ENCODE measurements at regions not wholly inside any gene's neighbourhood (a gene's known extent, or its start where the extent isn't known, plus 50 kb on each side); places are given as distances from the start of the nearest gene placed in this dataset.
A peak's percentile ranks its signal among the peaks of the same experiment; 100 is the strongest.

DNA sequence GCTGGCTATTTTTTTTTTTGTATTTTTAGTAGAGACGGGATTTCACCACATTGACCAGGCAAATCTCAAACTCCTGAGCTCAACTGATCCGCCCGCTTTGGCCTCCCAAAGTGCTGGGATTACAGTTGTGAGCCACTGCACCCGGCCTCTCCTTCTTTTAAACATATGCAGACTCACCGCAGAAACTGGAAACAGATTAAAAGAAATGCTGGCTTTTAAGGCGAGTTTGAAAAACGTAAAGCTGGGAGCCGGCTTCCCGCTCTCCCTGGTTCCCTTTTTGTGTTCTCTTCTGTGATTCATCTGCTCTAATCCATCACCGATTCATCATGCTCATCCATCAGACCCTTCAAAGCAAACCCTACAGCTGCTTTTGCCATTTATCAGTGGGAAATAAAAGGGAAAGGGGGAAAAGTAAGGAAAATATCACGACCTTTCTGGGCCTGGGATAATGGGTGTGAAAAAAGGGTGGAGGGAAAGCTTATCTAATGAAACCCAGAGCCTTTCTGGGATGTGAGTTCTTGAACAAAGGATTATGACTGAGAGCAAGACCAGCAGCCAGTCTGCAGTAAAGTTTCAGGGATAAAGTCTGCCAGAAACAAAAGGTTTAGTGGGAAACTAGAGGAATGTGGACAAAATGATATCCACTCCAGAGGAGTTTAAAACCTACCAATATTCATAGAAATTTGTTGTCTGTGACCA is 92.3 kb upstream of the LRIG1 start:
- DNase-seq (ENCODE audit: low read depth): no peak

DNA sequence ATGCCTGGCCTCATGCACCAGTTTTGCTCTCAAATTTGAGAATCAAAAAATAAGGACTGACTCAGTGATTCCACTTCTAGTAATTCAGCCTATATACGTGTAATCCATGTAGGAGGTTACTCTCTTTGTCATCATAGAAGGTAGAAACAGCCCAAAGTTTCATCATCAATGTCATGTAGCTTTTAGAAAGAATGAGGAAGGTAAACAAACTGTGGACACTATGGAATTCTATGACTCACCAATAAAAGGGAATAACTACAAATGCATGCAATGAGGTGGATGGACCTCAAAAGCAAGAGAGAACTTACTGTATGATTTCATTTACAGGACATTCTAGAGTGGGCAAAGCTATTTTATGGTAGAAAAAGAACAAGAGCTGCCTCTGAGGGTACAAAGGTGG is 93.2 kb upstream of the LRIG1 start:
- DNase-seq (ENCODE audit: low read depth): peak; percentile 90

DNA sequence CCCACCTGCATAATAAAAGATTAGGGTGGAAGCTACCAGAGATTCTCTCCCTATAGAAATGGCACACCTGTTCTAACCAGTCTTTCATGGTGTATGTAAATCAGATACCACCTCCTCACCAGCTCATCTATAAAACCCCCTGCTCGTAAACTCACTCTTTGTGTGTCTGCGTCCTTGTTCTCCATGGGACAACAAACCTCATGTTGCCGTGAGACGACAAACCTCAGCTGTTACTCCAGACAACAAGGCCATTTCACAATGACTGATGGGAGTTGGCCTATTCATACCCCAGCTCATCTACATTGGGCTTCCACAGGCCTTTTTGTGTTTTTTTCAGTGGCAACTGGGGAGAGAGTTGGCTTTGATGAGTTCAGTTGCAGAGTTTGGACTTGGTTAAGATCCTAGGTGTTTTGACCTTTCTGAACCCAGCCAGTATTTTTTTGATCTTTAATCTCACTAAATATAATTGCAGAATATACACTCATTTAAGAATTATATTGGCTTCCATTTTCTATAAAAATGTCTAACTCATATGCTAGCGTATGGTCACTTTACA is 96.6 kb upstream of the LRIG1 start:
- no peak for DNase-seq (ENCODE audit: low read depth)

DNA sequence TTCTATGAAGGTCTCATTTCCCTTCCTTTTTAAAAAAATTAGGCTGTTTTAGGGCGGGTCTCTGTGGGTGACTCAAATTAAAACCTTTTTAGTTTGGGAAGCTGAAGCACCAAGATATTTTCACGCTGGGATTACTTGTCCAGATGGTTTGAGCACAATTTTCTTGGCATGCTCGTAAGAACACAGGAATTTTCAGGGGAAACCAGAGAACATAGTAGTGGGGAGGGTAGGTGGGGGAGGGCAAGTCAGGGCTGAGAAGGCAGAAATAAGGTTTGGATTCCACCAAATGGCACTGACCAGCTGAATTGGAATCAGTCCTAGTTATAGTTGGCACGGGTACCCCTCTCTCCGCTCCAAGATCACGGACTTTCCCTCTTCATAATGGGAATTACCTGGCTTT is 97.3 kb upstream of the LRIG1 start:
- peak; percentile 55 for DNase-seq (ENCODE audit: low read depth)

DNA sequence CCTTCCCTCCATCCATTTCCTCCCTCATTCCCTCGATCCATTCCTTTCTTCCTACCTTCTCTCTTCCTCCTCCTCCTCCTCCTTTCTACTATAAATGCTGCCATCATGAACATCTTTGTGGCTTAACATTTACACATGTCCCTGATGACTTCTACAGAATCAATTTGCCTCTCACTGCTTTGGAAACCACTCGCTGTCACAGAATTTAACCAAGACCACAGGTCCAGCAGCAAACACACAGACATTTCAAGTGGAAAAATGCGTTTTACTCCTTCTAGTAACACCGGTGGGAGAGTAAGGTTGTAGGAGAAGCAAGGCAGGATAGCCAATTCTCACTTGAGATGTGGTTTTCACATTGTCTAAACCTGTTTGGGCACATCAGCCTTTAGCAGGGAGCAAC is 101.4 kb upstream of the LRIG1 start:
- DNase-seq (ENCODE audit: low read depth): no peak

DNA sequence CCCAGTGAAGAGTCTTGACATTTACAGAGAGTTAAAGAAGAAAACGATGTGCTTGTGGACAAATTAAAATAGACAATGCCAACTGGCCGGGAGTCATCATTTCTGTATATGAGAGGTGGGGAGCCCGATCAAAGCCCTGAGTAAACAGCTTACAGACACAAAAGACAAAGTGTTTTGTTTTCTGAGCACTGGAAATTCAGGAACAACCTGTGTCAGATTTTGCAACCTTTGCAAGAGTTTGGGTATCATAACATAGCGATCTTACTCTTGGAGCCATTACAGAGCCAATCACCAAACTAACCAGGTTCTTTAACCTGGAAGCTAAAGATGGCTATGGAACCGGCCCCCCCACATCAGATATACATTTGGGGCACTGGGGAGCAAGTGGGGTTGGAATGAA is 101.9 kb upstream of the LRIG1 start:
- DNase-seq (ENCODE audit: low read depth): no peak

DNA sequence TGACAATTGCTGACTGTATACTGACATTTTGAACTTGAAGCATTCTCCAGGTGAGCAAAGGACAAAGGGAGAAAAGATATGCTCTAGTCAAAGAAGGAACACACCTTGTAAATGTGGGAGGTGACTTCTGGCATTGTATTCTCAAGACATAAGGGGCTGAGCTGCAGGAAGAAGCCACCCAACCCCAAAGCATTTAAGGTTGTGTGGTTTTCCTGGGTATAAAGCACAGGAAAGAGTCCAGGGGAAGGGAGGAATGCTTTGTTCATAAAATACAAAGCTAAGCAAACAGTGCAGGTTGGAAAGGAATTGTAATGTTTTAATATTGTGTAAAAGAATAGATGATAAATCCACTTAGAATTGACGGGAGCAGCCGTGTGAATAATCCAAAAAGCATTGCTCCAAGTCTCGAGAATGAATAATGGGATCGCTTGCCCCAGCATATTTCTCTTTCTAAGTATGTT is 102.4 kb upstream of the LRIG1 start:
- no peak for DNase-seq (ENCODE audit: low read depth)

DNA sequence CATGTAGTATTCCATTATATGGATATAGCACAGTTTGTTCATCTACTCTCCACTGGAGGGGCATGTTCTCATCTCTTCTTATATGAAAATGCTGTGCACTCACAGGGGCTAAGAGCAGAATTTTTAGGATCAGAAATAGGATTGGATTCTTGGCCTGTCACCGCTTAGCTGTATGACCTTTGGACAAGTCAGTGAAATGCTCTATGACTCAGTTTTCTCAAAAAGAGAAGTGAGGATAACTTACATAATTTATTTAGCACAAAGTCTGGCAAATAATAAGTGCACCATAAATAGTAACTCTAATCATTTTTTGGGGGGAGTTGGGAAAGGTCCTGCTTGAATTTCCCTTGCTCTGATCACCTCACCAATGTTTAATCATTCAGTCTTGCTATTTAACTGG is 103.7 kb upstream of the LRIG1 start:
- DNase-seq (ENCODE audit: low read depth): no peak

DNA sequence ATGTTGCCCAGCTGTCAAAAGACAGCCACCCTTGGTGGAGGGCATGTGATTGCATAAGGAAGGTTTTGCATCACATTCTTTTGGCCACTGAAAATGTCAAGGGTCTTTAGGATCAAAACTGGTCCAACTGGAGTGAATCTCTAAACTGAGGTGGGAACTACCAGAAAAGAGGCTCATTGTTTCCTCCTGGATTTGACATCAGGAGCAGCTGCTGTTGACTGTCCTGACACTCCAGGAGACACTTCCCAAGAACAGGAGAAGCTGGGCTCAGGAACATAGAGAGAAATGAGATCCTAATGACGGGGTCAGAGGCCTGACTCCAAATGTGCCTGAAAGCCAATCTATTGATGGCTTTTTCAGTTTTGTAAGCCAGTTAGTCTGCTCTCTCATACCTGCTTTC is 105.3 kb upstream of the LRIG1 start:
- no peak for DNase-seq (ENCODE audit: low read depth)

DNA sequence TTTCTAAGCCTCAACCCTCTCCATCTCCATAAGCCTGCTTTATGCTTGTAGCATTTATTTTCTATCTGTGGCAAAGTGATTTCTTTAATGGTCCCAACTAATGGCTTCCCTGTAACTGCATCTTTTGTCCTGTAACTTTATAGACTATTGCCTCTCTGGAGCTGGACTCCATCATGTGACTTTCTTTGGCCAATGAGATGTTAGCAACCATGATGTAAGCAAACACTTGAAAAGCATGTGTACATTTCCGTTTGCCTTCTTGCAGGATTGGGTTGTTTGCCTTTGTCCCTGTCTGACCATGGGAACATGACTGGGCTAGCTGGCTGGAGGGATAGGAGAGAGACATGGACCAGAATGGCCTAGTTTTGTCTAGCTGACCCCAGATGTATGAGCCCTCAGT is 106.0 kb upstream of the LRIG1 start:
- no peak for DNase-seq (ENCODE audit: low read depth)

DNA sequence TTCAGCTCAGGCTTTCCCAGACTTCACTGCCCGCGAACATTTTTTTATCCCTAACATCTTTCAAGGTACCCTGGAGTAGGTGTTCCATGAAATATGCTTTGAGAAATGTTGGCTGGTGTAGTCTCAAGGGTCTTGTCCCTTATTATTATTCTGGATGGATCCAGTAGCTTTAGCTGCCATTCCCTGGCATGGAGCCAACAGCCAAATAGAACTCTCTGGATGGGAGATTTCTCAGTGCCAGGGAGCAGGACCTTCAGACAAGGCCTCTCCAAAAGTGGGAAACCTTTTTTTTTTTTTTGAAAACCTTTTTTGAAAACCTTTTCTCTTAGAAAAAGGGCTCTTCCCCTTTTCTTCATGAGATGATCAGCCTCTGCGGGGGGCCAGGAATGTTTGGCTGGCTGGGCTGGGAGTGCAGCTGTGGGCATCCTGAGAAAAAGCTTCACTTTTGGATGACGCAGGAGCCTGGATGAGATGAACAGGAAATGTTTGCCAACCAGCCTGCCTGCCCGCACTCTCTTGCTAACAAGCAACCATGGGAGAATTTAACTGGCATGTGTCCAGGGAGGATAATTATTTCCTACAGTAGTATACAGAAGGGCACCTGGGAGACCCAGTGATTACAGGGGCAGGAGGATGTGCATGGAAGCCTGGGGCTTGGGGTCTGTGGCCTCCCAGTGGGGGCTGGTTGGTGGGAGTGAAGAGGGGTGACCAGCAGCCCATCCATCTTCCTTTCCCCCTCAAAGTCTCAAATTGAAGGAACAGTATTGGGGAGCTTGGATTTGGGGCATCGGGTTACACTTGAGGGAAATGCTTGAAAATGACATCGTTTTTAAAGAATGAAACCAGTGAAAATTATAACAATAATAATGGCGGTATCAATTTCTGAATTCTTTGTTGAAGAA is 109.1 kb upstream of the LRIG1 start:
- DNase-seq (ENCODE audit: low read depth): peak; percentile 63

DNA sequence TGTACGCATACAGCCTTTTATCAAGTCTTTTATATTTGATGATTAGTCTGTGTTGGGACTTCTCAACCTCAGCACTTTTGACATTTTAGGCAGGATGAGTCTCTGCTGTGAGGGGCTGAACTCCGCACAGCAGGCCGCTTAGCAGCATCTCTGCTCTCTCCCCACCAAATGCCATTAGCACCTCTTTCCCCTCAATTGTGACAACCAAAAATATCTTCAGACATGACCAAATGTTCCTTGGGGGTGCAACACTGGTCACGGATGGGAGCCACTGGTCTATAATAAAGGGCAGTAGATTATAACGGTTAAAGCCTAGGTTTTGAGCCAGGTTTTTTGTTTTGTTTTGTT is 109.7 kb upstream of the LRIG1 start:
- no peak for DNase-seq (ENCODE audit: low read depth)

DNA sequence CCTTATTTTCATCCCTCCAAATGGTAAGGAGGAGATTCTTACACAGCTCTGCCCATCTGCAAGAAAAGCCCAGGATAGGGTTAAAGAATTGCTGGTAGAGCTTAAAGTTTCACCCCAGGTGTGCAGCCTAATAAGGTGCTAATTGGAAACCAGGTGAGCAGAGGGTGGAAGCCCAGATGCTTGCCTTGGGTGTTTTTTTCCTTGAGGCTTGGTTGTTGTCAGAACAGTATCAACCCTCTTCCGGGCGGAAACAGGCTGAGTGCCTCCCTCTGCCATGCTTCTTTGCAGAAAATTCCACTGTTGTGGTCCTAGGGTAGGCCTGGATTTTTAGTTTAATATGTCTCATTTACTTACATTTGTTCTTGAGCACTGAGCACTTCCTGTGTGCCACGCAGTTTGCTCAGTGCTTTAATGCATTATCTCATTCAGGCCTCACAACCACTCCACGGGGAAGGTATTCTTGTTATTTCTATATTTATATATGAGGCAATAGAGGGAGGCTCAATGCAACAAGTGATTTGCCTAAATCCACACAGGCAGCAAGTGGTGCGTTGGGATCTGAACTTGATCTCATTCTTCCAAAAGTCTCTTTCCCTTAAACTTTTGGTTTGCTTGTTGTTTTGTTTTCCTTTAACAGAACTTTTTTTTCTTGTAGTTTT is 115.0 kb upstream of the LRIG1 start:
- no peak for DNase-seq (ENCODE audit: low read depth)

DNA sequence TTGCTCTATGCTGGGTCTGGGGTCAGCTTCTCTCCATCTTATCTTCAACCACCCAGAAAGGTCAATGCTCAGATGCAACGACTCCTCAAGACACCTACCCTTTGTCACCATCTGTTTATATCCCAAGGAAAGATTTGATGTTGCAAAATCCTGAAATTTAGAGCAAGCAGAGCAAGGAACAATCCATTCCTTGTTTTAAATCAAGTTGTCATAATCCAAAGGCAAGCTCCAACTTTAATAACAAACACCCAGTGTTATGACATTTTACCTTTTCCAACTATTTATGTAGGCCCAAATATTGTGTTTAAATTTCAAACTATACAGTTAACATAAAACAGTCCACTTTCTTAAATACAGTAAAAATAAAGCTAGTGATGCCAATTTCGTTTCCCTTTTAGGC is 116.5 kb upstream of the LRIG1 start:
- no peak for DNase-seq (ENCODE audit: low read depth)

DNA sequence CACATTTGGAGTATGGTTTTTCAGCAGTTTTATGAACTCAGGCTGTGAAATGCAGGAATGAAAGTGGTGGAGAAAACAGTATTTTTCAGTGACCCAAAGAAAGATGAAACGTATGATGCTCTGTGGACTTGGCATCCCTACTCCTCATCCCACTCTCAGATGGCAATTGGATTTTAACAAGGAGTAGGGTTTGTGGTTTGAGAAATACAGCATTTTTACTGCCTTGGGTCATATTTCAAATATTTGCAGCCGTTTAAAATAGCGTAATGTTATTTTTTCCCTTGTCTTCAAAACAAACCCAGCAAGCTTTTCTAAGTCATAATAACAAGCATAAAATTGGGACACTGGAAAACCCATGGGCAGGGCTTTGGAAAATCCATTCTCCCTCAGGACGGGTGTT is 117.2 kb upstream of the LRIG1 start:
- no peak for DNase-seq (ENCODE audit: low read depth)

DNA sequence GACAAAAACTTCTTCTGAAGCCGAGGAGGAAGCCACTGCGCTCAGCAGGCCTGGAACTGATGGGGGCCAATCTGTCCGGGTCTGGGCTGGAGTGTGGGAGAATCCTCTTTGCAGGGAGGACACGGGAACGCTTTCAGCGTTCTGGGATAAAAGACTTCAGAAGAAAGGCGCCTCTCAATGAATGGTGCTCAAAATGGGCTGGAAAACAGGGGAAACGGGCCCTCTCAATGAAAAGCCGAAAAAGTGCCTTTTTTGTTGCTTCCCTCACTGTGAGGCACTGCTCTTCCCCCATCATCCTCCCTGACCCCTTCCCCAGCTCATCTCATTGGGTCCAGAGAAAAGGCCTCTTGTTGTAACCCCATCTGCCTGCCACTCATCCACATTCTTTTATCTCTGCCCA is 119.5 kb upstream of the LRIG1 start:
- no peak for DNase-seq (ENCODE audit: low read depth)

DNA sequence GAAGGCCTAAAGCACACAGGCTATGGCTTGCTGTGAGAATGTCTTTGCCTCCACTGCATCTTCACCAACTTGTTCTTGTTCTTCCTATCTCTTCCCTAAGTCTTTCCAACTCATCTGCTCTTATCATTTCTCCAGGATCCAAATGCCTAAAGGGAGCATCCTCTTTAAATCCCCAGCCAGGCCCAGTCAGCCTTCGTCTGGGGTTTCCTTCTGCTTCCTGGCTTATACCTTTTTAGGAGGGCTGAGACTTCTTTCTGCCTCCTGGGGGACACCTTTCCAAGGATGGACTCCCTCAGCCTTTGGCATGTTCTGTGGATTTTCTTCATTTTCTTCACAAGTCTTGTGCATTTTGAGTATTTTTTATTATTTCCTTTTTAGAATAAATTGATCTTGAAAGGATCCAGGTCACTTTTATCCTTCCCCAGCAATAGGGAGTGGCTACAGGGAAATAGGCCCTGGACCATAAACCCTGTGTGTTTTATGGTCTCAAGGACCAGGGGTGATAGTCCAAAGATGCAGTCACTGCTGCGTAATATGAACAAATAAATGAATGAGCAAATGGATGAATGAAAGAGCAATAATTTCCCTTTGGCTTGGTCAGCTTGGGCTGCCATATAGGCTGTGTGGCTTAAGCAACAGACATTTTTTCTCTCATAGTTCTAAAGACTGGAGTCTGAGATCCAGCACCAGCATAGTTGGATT is 122.1 kb upstream of the LRIG1 start:
- no peak for DNase-seq (ENCODE audit: low read depth)

DNA sequence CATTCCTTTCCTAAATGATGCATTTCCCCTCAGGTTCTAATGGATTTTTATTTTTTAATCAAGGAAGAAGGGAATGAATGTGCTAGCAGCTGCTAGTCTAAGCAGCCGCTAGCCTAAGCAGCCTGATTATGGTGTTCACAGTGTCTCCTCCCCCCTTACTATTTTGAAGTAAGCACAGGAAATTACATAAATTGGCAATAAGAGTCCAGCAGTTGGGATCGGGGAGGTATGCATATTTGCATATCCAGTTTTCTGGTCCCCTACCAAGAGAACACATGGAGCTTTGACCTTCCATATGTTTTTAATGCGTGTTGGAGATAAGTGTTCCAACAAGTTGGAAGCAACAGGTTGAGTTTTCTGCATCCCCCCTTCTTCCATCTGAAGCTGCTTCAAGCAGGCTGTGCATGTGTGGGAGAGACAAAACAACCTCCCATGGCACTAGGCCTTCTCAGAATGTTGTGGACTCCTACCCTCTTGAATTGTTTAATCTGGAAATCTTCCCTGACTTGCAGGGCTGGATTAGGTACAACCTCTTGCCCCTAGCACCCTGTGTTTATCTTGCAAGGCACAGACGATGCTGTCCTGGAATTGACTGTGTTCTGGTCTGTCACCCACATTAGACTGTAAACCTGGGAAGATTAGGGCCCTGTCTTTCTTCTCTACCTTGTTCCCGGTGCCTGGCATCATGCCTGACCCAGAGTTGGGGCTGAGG is 124.8 kb upstream of the LRIG1 start:
- no peak for DNase-seq (ENCODE audit: low read depth)

DNA sequence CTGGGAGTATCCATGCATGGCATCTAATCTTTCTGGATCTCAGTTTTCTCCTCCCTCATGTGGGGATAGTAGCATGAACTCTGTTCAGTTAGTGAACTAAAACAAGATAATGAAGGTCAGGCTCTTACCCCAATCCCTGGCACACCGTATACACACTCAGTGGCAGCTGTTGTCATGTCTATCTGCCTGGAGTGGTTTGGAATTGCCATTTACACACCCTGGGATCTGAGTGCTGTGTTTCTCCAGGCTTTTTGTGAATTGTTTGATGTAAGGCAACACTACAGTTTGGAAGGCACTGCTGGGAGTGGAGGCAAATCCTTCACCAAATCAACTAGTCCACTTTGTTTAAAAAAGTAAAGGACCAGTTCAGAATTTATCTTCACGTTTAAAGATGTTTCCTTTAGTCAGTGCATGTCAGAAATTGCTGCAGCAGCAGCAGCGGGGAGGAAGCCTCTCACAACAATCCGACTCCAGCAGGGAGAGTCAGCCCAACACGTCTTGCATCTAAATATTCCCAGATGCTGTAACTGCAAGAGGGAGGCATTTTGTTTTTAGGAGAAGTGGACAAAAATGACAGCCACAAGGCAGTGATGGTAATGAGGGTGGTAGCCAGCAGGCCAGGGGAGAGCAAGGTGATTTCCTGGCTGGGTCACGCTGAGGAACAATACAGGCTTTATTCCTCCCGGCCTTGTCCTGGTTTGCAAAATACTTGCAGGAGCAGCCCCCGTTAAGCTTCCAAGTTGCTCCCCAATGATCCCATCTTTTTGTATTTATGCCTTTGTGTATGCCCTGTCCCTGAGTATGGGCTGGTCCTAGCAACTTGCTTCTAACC is 128.5 kb upstream of the LRIG1 start:
- no peak for DNase-seq (ENCODE audit: low read depth)

DNA sequence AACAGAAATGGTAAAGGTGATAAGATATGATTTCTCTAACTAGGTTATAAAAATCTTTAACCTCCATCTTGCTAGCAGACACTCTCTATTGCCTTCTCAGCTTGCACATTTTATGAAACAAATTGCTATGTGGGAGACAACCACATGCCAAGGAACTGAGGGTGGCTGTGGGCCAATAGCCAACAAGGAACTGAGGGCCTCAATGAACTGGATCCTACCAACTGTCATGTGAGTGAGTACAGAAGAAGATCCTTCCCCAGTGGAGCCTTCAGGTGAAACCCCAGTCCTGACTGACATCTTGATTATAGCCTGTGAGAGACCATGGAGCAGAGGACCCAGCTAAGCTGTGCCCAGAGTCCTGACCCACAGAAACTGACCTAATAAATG is 129.2 kb upstream of the LRIG1 start:
- no peak for DNase-seq (ENCODE audit: low read depth)
